Panc1 (cell line): ENCODE measurements at regions not wholly inside any gene's neighbourhood (a gene's known extent, or its start where the extent isn't known, plus 50 kb on each side); places are given as distances from the start of the nearest gene placed in this dataset.

Experiments
- POLR2AphosphoS5 ChIP-seq: IDR thresholded peaks from 2 replicates; pipeline ENCODE4 v1.6.1; 2012; ENCODE audit warnings: mild to moderate bottlenecking, low read depth, low read length, moderate library complexity
- TF ChIP-seq, protein P1 (sequence below): fragments of 450-650 bp; IDR thresholded peaks from 2 replicates; pipeline ENCODE4 v1.5.1; 2017; ENCODE audit warnings: mild to moderate bottlenecking

DNA sequence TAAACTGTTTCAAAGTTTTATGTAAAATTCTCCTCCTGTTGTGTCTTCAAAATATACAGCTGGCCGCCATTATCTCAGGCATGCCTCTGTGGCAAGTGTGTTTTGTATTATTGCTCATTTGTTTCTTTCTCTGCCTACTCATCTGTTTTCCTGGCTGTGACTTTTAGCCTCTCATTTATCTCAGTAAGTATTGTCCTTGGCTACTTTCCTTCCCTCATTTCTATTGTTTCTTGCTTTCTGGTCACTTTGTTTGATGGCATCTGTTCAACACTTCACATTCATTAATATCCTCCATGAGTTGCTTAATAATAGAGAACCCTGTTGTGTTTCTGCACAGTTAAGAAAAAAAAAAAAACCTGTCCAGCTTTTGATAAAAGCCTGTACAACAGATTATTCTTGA, 869.4 kb downstream of the PCDH17 start:
- TF ChIP-seq, protein P1, sequence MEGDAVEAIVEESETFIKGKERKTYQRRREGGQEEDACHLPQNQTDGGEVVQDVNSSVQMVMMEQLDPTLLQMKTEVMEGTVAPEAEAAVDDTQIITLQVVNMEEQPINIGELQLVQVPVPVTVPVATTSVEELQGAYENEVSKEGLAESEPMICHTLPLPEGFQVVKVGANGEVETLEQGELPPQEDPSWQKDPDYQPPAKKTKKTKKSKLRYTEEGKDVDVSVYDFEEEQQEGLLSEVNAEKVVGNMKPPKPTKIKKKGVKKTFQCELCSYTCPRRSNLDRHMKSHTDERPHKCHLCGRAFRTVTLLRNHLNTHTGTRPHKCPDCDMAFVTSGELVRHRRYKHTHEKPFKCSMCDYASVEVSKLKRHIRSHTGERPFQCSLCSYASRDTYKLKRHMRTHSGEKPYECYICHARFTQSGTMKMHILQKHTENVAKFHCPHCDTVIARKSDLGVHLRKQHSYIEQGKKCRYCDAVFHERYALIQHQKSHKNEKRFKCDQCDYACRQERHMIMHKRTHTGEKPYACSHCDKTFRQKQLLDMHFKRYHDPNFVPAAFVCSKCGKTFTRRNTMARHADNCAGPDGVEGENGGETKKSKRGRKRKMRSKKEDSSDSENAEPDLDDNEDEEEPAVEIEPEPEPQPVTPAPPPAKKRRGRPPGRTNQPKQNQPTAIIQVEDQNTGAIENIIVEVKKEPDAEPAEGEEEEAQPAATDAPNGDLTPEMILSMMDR = no peak
- TF ChIP-seq POLR2AphosphoS5 = no peak
